HCT116 (cell line): ENCODE measurements at regions not wholly inside any gene's neighbourhood (a gene's known extent, or its start where the extent isn't known, plus 50 kb on each side); places are given as distances from the start of the nearest gene placed in this dataset.

ENCODE experiments used
- POLR2A ChIP-seq: IDR thresholded peaks from 2 replicates; pipeline ENCODE4 v1.7.0; 2011; ENCODE audit warnings: borderline replicate concordance; ENCODE audit not compliant: insufficient read depth, insufficient read length; ENCODE audit errors: extremely low read depth
- TCF7L2 ChIP-seq: IDR thresholded peaks from 2 replicates; pipeline ENCODE4 v1.7.0; 2011; ENCODE audit warnings: borderline replicate concordance, inconsistent platforms; ENCODE audit not compliant: insufficient read depth, insufficient read length; ENCODE audit errors: extremely low read depth
- TF ChIP-seq, protein P1 (sequence below), 3 experiments: fragments of 200-600 bp in 1 of 3; sonication (generic) in 1 of 3; IDR thresholded peaks in 2 of 3; conservative IDR thresholded peaks in 1 of 3; 2 replicates each; pipeline ENCODE4 v1.5.1; 2012 to 2017; ENCODE audit warnings: low read depth in 2 of 3, low read length in 2 of 3, antibody characterized with exemption in 1 of 3, borderline replicate concordance in 1 of 3, control low read depth in 1 of 3, mild to moderate bottlenecking in 1 of 3, mixed read lengths in 1 of 3, mixed run types in 1 of 3, moderate library complexity in 1 of 3; ENCODE audit not compliant: insufficient read depth in 1 of 3

- TF ChIP-seq, protein P1, sequence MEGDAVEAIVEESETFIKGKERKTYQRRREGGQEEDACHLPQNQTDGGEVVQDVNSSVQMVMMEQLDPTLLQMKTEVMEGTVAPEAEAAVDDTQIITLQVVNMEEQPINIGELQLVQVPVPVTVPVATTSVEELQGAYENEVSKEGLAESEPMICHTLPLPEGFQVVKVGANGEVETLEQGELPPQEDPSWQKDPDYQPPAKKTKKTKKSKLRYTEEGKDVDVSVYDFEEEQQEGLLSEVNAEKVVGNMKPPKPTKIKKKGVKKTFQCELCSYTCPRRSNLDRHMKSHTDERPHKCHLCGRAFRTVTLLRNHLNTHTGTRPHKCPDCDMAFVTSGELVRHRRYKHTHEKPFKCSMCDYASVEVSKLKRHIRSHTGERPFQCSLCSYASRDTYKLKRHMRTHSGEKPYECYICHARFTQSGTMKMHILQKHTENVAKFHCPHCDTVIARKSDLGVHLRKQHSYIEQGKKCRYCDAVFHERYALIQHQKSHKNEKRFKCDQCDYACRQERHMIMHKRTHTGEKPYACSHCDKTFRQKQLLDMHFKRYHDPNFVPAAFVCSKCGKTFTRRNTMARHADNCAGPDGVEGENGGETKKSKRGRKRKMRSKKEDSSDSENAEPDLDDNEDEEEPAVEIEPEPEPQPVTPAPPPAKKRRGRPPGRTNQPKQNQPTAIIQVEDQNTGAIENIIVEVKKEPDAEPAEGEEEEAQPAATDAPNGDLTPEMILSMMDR (IDR thresholded peaks at IDR 0.05 in 2 of 3, conservative IDR thresholded peaks at IDR 0.05 in 1 of 3; ENCODE audit: borderline replicate concordance in 1 of 3, insufficient read depth in 1 of 3, low read depth in 2 of 3, low read length in 2 of 3) = no peak
- TF ChIP-seq TCF7L2 (no peak), POLR2A (no peak)
Observed at GRCh38 chr21:38570596-38570995, 72.3 kb upstream of the ERG start.
